Fibroblast of the aortic adventitia (primary cell): ENCODE measurements at regions not wholly inside any gene's neighbourhood (a gene's known extent, or its start where the extent isn't known, plus 50 kb on each side); places are given as distances from the start of the nearest gene placed in this dataset.

Experiments used
- DNase-seq: peaks from one replicate; pipeline ENCODE4 v3.0.0-alpha.2; 2010; ENCODE audit warnings: low read depth
- H3K4me3 ChIP-seq: 2 replicates; pipeline ENCODE4 v1.5.1; 2011; ENCODE audit warnings: low read depth, mild to moderate bottlenecking, control low read depth, low read length, moderate library complexity
- CTCF ChIP-seq: IDR thresholded peaks from 2 replicates; pipeline ENCODE4 v1.5.1; 2011; ENCODE audit warnings: mild to moderate bottlenecking, low read length, control low read depth, inconsistent platforms; ENCODE audit not compliant: insufficient read depth

GRCh38 chr6:92176666-92177065 lies 1242.7 kb downstream of the EPHA7 start:
- H3K4me3 ChIP-seq, result no peak overlapping the region
- no peak for DNase-seq
- no peak for TF ChIP-seq CTCF

GRCh38 chr6:92174398-92175073 lies 1244.8 kb downstream of the EPHA7 start:
- DNase-seq, result no peak
- no peak overlapping the region for H3K4me3 ChIP-seq

GRCh38 chr6:92169506-92169905 lies 1249.9 kb downstream of the EPHA7 start:
- no peak for TF ChIP-seq CTCF
- no peak overlapping the region for H3K4me3 ChIP-seq
- no peak for DNase-seq

More at GRCh38 chr6:92174398-92175073, 1244.8 kb downstream of the EPHA7 start:
- TF ChIP-seq CTCF, result no peak

GRCh38 chr6:92166666-92167065 lies 1252.7 kb downstream of the EPHA7 start:
- no peak overlapping the region for H3K4me3 ChIP-seq
- no peak for TF ChIP-seq CTCF
- no peak for DNase-seq

GRCh38 chr6:92161953-92162352 lies 1257.4 kb downstream of the EPHA7 start:
- no peak for DNase-seq
- no peak for TF ChIP-seq CTCF

GRCh38 chr6:92160226-92160625 lies 1259.1 kb downstream of the EPHA7 start:
- DNase-seq, result no peak
- no peak for TF ChIP-seq CTCF
- no peak overlapping the region for H3K4me3 ChIP-seq

More at GRCh38 chr6:92161953-92162352, 1257.4 kb downstream of the EPHA7 start:
- no peak overlapping the region for H3K4me3 ChIP-seq

GRCh38 chr6:92159046-92159445 lies 1260.3 kb downstream of the EPHA7 start:
- no peak overlapping the region for H3K4me3 ChIP-seq
- DNase-seq, result no peak
- TF ChIP-seq CTCF, result no peak
